GM19438 (cell line): ENCODE measurements at regions not wholly inside any gene's neighbourhood (a gene's known extent, or its start where the extent isn't known, plus 50 kb on each side); places are given as distances from the start of the nearest gene placed in this dataset.
A peak's percentile ranks its signal among the peaks of the same experiment; 100 is the strongest.

Source experiments
- ATAC-seq: cut with Tn5 transposase; IDR thresholded peaks from one replicate; pipeline ENCODE4 v1.9.1; 2021; ENCODE audit warnings: low read depth; ENCODE audit not compliant: unreplicated experiment

- ATAC-seq, result no peak
These were observed 677.0 kb downstream of the NYAP2 start for GRCh38 chr2:226076529-226076928.

GRCh38 chr2:226074391-226074790 is 674.9 kb downstream of the NYAP2 start:
- ATAC-seq, result no peak

- no peak for ATAC-seq
These were observed 674.1 kb downstream of the NYAP2 start for GRCh38 chr2:226073496-226074160.

GRCh38 chr2:226066873-226067272 is 667.4 kb downstream of the NYAP2 start:
- no peak for ATAC-seq

DNA sequence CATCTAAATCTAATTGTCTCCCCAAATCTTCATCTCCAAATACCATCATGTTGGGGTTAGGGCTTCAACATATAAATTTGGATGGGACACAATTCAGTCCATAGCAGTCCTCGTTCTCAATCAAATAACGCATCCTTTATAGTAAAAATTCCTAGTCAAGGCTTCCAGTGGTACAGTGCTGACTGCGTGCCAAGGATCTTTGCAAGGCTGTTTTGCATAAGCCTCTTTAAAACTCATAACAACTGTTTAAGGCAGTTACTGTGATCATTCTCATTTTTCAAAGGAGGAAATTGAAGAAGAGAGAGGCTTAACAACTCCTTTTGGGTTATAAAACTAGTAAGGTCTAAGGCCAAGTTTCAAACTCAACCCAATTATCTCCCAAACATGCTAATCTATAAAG is 666.9 kb downstream of the NYAP2 start:
- ATAC-seq, result no peak

GRCh38 chr2:226064932-226065570 is 665.5 kb downstream of the NYAP2 start:
- ATAC-seq, result no peak

- ATAC-seq, result no peak
These were observed 664.4 kb downstream of the NYAP2 start for GRCh38 chr2:226063704-226064440.

DNA sequence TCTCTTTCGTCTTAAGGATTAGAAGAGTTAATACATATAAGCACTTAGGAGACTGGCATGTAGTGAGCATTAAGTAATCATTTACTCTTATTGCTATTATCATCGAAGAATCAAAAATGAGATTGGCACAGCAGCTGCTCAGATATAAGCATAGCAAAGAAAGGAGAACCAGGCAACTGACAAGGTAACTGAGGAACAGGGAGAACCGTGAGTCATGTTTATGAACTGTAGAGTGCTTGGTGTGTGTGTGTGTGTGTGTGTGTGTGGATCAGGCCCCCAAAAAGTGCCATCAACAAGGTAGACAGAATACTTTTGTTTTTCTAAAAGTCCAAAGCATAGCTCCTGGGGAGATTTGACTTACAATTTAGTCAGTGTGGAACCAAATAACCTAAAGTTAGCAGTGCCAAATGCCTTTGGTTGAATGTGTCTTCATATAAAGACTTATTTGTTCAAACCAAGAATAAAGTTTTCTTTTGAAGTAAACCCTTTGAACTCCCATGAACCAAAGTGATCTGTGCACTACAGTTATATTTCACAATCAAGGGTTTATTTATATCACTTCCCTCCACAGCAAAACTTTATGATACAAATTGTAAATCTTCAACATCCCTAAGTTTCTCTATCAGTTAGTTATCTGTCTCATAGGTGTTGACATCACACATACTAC is 660.6 kb downstream of the NYAP2 start:
- no peak for ATAC-seq

GRCh38 chr2:226057914-226058313 is 658.4 kb downstream of the NYAP2 start:
- no peak for ATAC-seq

GRCh38 chr2:226057365-226057764 is 657.9 kb downstream of the NYAP2 start:
- ATAC-seq, result no peak

GRCh38 chr2:226052772-226053416 is 653.4 kb downstream of the NYAP2 start:
- ATAC-seq, result no peak

DNA sequence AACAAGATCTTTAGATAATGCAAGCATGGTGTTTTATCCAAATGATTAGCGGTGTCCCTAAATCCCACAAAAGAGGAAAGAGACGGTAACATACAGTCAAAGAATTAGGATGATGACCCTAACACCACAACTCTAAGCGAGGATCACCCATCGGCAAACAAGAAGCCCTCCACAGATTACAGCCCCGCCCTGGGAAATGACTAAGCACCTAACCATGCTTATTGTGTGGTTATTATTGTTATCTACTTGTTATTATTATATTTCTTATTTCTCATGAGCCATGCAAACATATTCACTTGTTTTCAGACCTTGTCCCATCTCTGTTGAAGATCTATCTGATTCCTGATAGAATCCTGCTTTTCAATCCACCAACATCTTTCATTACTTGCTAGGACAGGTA is 651.3 kb downstream of the NYAP2 start:
- ATAC-seq, result no peak

DNA sequence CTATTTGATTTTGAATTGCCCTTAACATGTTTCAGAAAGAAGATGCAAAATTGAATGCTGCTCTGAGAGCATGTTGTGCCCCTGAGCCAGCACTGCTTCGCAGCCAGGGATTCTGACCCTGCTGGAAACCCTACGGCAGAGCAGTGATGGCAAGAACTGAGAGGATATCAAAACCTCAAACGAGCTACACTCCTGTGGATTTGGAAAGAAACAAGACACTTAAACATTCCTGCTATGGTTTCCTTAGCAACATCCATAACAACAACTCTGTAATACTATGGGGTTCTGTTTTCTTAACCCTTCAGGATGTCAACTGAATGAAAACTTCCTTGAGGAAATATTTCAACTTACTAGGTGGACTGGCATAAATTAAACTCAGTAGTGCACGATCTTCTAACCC is 649.1 kb downstream of the NYAP2 start:
- ATAC-seq, result no peak

- no peak for ATAC-seq
These were observed 645.6 kb downstream of the NYAP2 start for GRCh38 chr2:226045080-226045479.

DNA sequence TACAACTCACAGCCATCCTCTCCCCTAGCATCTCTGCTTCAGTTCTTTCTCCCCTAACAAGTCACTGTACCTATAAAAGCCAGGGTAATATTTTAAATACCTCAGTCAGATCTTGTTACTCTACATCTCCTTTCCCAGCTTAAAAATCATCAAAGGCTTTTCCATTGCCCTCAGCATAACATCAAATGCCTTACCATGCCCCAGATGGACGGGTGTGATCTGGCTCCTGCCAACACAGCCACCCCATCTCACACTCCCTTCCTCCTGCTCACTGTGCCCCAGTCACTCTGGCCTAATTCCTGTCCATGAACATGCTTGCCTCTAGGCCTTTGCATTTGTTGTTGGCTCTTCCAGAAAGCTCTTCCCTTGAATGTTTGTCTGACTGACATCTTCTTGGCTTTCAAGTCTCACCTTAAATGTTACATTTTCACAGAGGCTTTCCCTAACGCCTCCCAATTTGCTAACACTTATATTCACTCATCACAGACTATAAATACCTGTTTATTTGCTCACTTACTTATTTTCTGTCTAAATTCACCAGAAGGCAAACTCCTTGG is 640.9 kb downstream of the NYAP2 start:
- no peak for ATAC-seq

GRCh38 chr2:226037526-226037925 is 638.0 kb downstream of the NYAP2 start:
- ATAC-seq, result no peak

- no peak for ATAC-seq
These were observed 632.4 kb downstream of the NYAP2 start for GRCh38 chr2:226031647-226032501.

- ATAC-seq, result peak; percentile 68
These were observed 631.5 kb downstream of the NYAP2 start for GRCh38 chr2:226030788-226031646.

DNA sequence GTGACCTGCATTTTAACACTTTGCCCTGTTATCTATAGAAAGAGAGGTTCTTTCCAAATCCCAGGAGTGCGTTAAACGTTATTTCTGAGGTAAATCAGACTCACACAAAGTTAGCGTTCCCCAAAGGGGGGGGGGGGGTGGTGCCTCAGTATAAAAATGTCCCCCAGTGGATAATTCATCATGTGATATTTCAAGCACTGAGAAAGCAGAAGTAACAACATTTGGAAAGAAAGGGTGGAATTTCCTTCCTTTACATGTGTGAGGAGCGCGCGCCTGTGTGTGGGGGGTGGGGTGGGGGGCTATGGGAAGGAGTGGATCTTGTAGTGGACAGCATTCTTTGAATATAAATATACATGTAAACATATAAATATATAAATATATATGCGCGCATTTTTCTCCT is 630.9 kb downstream of the NYAP2 start:
- no peak for ATAC-seq
